Loucy (cell line): ENCODE measurements at regions not wholly inside any gene's neighbourhood (a gene's known extent, or its start where the extent isn't known, plus 50 kb on each side); places are given as distances from the start of the nearest gene placed in this dataset.

Experiments used
- CTCF ChIP-seq: fragments of 200-600 bp; sonication (generic); conservative IDR thresholded peaks from 2 replicates; pipeline ENCODE4 v1.5.1; 2014; ENCODE audit warnings: mild to moderate bottlenecking, antibody characterized with exemption, low read length
- EZH2phosphoT487 ChIP-seq: fragments of 200-600 bp; IDR thresholded peaks from 2 replicates; pipeline ENCODE4 v1.6.1; 2018; ENCODE audit warnings: antibody characterized with exemption, mild to moderate bottlenecking, moderate library complexity, borderline replicate concordance

GRCh38 chr4:12897954-12898353 lies 586.2 kb downstream of the RAB28 start:
- TF ChIP-seq CTCF (no peak), EZH2phosphoT487 (no peak)
